Esophagus squamous epithelium (tissue), 4 donors: ENCODE measurements at regions not wholly inside any gene's neighbourhood (a gene's known extent, or its start where the extent isn't known, plus 50 kb on each side); places are given as distances from the start of the nearest gene placed in this dataset.

Source experiments
- CTCF ChIP-seq, 6 experiments: fragments of 450-650 bp in 4 of 6; fragments of 200-600 bp in 2 of 6; sonication (generic) in 2 of 6; IDR thresholded peaks; one replicate each; pipeline ENCODE4 v1.5.1; 2016 to 2019; ENCODE audit warnings: antibody characterized with exemption in 6 of 6, mild to moderate bottlenecking in 4 of 6, moderate library complexity in 4 of 6
- POLR2A ChIP-seq, 4 donors: fragments of 450-650 bp; IDR thresholded peaks; one replicate each; pipeline ENCODE4 v1.6.1; 2017; ENCODE audit warnings: antibody characterized with exemption in 4 of 4, mild to moderate bottlenecking in 4 of 4, moderate library complexity in 3 of 4

- TF ChIP-seq CTCF (IDR thresholded peaks at IDR 0.05) = no peak
- TF ChIP-seq POLR2A (IDR thresholded peaks at IDR 0.05) = no peak
These were observed 125.1 kb upstream of the DUSP10 start for GRCh38 chr1:221867003-221867402.
